Stomach smooth muscle (tissue), 2 donors: ENCODE measurements at regions not wholly inside any gene's neighbourhood (a gene's known extent, or its start where the extent isn't known, plus 50 kb on each side); places are given as distances from the start of the nearest gene placed in this dataset.

ENCODE experiments used
- H3K27ac ChIP-seq: one replicate; pipeline ENCODE4 v1.7.0; 2013; ENCODE audit warnings: mild to moderate bottlenecking, low read length, inconsistent platforms
- H3K27me3 ChIP-seq, 2 donors: one replicate each; pipeline ENCODE4 v1.7.0; 2013; ENCODE audit warnings: low read length in 2 of 2; ENCODE audit not compliant: insufficient read depth in 2 of 2, control insufficient read depth in 1 of 2
- H3K36me3 ChIP-seq, 2 donors: one replicate each; pipeline ENCODE4 v1.7.0; 2013; ENCODE audit warnings: low read length in 2 of 2; ENCODE audit not compliant: control insufficient read depth in 2 of 2, insufficient read depth in 2 of 2
- H3K4me1 ChIP-seq: one replicate; pipeline ENCODE4 v1.7.0; 2013; ENCODE audit warnings: low read length; ENCODE audit not compliant: control insufficient read depth, insufficient read depth
- H3K4me3 ChIP-seq, 2 donors: one replicate each; pipeline ENCODE4 v1.7.0; 2013; ENCODE audit warnings: low read length in 2 of 2
- H3K9ac ChIP-seq, 2 donors: one replicate each; pipeline ENCODE4 v1.7.0; 2013; ENCODE audit warnings: low read length in 2 of 2, mild to moderate bottlenecking in 1 of 2
- H3K9me3 ChIP-seq, 2 donors: one replicate each; pipeline ENCODE4 v1.7.0; 2013; ENCODE audit warnings: low read length in 2 of 2; ENCODE audit not compliant: control insufficient read depth in 2 of 2
- donor health status: healthy.
- donor health status: Pancreatic carcinoma.

- H3K4me1 ChIP-seq: no peaks in the 10 kb centered on the region
- no peaks in the 10 kb centered on the region for H3K9me3 ChIP-seq
- no peak overlapping the region for H3K27ac ChIP-seq
- H3K27me3 ChIP-seq: peaks cover 0 to 9% of the 10 kb centered on the region in 2 donors
- H3K9ac ChIP-seq: no peak overlapping the region
- no peaks in the 10 kb centered on the region for H3K36me3 ChIP-seq
- H3K4me3 ChIP-seq: no peak overlapping the region
Measured at GRCh38 chr11:45573728-45574127, 91.7 kb downstream of the CHST1 start.

GRCh38 chr11:45572354-45573123, 92.9 kb downstream of the CHST1 start:
- Histone ChIP-seq H3K9me3 (no peaks in the 10 kb centered on the region), H3K27ac (no peak overlapping the region), H3K27me3 (peaks cover 0 to 6% of the 10 kb centered on the region in 2 donors), H3K4me1 (no peaks in the 10 kb centered on the region), H3K36me3 (no peaks in the 10 kb centered on the region), H3K4me3 (no peak overlapping the region), H3K9ac (no peak overlapping the region)

GRCh38 chr11:45569776-45570175, 95.6 kb downstream of the CHST1 start:
- Histone ChIP-seq H3K36me3 (no peaks in the 10 kb centered on the region), H3K9me3 (no peaks in the 10 kb centered on the region), H3K4me3 (no peak overlapping the region), H3K27me3 (peaks cover 0 to 7% of the 10 kb centered on the region in 2 donors), H3K4me1 (no peaks in the 10 kb centered on the region), H3K27ac (no peak overlapping the region), H3K9ac (no peak overlapping the region)

DNA sequence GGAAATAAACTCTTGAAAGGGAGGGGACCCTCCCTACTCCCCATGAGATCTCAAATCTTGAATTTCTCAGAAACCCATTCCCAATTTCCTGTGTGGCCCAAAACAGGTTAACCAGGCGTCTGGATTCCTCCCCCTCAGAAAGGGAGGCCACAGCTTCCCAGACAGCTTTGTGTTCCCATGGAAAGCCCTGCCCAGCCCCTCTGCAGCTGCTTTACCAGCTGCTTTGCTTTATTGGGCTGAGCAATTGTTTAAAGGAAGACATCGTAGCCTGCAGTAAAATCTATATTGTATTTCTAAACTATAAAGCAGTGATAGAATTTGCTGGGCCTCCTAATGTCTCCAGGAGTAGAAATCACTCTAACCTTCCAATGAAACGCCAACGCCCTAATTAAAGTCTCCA, 97.4 kb downstream of the CHST1 start:
- no peaks in the 10 kb centered on the region for H3K36me3 ChIP-seq
- H3K9me3 ChIP-seq: no peaks in the 10 kb centered on the region
- no peaks in the 10 kb centered on the region for H3K4me1 ChIP-seq
- no peak overlapping the region for H3K4me3 ChIP-seq
- H3K27me3 ChIP-seq: peaks cover 9% of the 10 kb centered on the region in 2 donors
- no peak overlapping the region for H3K9ac ChIP-seq
- H3K27ac ChIP-seq: no peak overlapping the region

GRCh38 chr11:45565446-45565988, 99.9 kb downstream of the CHST1 start:
- Histone ChIP-seq H3K27me3 (peaks cover 9 to 14% of the 10 kb centered on the region in 2 donors), H3K4me1 (no peaks in the 10 kb centered on the region), H3K27ac (no peak overlapping the region), H3K36me3 (no peaks in the 10 kb centered on the region), H3K9ac (no peak overlapping the region), H3K4me3 (no peak overlapping the region), H3K9me3 (no peaks in the 10 kb centered on the region)

GRCh38 chr11:45563810-45564209, 101.6 kb downstream of the CHST1 start:
- H3K27me3 ChIP-seq: peaks cover 9 to 14% of the 10 kb centered on the region in 2 donors
- no peaks in the 10 kb centered on the region for H3K36me3 ChIP-seq
- no peak overlapping the region for H3K27ac ChIP-seq
- H3K9ac ChIP-seq: no peak overlapping the region
- no peaks in the 10 kb centered on the region for H3K9me3 ChIP-seq
- no peaks in the 10 kb centered on the region for H3K4me1 ChIP-seq
- no peak overlapping the region for H3K4me3 ChIP-seq

DNA sequence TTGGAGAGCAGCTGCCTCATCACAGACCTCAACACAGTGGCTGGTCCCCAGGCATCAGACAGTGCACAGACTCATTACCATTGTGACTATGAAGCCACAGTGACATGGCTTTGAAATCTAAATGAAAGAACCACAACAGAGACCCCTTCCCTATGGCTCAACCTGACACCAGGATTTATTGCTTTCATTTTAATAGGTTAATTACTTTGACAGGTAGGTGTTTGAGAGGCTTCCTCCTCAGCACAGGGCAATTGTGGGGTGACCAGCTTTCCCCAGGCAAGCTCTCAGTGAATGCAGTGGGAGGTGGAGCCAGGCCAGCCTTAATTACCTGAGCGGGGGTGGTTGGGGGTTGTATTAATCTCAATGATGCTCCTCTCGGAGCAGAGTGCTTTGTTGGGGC, 102.3 kb downstream of the CHST1 start:
- no peaks in the 10 kb centered on the region for H3K9me3 ChIP-seq
- no peak overlapping the region for H3K27ac ChIP-seq
- no peaks in the 10 kb centered on the region for H3K4me1 ChIP-seq
- peaks cover 9 to 14% of the 10 kb centered on the region in 2 donors for H3K27me3 ChIP-seq
- H3K9ac ChIP-seq: no peak overlapping the region
- no peaks in the 10 kb centered on the region for H3K36me3 ChIP-seq
- H3K4me3 ChIP-seq: no peak overlapping the region

- Histone ChIP-seq H3K4me1 (no peaks in the 10 kb centered on the region), H3K4me3 (no peak overlapping the region), H3K36me3 (no peaks in the 10 kb centered on the region), H3K9me3 (peaks cover 0 to 5% of the 10 kb centered on the region in 2 donors), H3K27me3 (peaks cover 9 to 14% of the 10 kb centered on the region in 2 donors), H3K9ac (no peak overlapping the region), H3K27ac (no peak overlapping the region)
Measured at GRCh38 chr11:45560913-45561281, 104.5 kb downstream of the CHST1 start.

DNA sequence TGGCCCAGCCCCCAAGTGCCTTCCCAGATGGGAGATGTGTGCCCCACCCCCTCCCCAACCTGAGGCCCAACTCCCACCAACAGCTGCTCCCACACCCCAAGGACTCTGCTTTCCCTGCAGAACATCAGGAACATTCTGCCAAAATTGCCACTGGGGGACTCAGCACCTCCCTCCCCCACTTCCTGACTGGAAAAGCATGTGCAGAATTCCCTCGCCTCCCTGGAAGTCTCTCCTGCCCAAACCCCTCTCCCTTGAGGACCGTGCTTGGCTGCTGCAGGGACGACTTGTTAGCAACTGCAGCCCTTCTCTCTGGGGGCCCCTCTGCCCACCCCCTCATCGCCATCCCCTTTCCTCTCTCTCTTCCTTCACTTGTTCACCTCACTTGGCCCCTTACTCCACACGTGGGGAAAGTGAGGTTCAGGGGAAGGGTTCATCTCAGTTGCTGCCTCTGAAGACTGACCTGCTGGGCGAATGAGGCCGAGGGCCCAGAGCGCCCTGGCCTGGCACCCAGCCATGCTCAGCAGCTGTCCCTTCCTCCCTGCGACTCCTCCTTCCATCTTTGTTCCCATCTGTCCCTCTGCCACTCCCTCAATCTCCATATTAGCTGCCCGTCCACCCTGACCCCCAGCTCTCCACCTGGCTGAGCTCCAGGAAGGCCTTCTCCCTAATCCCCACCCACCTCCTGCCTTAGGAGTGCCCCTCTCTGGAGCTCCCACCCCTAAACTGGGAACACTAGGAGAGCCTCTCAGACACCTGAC, 105.1 kb downstream of the CHST1 start:
- Histone ChIP-seq H3K27ac (no peak overlapping the region), H3K4me3 (no peak overlapping the region), H3K27me3 (peaks cover 9 to 14% of the 10 kb centered on the region in 2 donors), H3K9me3 (peaks cover 0 to 5% of the 10 kb centered on the region in 2 donors), H3K4me1 (no peaks in the 10 kb centered on the region), H3K36me3 (no peaks in the 10 kb centered on the region), H3K9ac (no peak overlapping the region)

- no peak overlapping the region for H3K27ac ChIP-seq
- H3K4me1 ChIP-seq: no peaks in the 10 kb centered on the region
- H3K9me3 ChIP-seq: peaks cover 0 to 5% of the 10 kb centered on the region in 2 donors
- H3K36me3 ChIP-seq: no peaks in the 10 kb centered on the region
- H3K27me3 ChIP-seq: peaks cover 0 to 5% of the 10 kb centered on the region in 2 donors
- no peak overlapping the region for H3K4me3 ChIP-seq
- H3K9ac ChIP-seq: no peak overlapping the region
Measured at GRCh38 chr11:45556851-45557707, 108.3 kb downstream of the CHST1 start.
